NCI-H2081 (cell line): ENCODE measurements at regions not wholly inside any gene's neighbourhood (a gene's known extent, or its start where the extent isn't known, plus 50 kb on each side); places are given as distances from the start of the nearest gene placed in this dataset.

ENCODE experiments used
- DNase-seq, 2 experiments: peaks; one replicate each; lab custom pipeline; 2025; lab: John Stamatoyannopoulos, UW

DNA sequence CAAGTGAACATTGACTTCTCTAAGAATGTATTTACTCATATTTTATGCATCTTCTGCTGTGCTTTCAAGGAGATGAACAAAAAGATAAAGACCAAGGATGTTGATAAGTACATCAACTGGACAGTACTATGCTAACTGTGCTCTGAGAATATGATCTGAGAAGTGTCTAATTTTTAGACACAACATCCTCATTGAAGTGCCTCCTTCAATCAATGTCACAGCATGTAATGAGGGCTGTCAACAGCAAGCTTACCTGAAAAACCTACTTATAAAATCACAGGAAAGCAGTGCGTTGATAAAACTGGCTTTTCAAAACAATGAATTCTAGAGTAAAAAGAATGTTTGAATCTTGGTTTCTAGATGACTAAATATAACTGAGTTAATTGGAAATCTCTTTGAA lies 452.9 kb upstream of the DSEL start:
- no peak for DNase-seq

DNA sequence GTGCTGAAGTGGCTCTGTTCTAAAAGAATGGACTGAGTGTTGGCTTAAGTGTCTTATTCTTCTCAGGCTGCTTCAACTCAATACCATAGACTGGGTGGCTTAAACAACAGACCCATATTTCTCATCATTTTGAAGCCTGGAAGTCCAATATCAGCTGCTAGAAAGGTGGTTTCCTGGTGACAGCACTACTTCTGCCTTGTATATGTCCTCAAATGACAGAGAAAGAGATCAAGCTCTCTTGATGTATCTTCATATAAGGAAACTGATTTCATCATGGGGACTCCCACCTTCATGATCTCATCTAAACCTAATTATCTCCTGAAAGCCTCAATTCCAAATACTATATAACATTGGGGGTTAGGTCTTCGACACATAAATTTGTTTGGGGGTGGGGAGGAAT lies 449.7 kb upstream of the DSEL start:
- DNase-seq = no peak

DNA sequence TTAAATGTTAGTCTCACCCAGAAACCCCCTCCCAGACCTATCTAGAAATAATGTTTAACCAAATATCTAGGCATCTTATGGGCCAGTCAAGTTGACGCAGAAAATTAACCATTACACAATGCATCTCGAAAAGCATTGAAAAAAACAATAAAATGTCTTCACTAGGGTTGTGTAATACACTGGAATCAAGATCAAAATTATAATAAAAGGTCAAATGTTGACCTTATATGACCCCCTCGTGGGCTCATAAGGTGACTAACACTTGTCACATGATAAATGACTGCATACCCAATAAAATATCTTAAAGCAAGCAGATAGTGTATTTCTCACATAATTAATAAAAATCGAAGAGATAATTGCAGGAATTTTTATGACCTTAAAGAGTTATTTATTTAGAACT lies 447.9 kb upstream of the DSEL start:
- DNase-seq = no peak

- DNase-seq = no peak
Measured at GRCh38 chr18:67961701-67962440, 445.4 kb upstream of the DSEL start.

DNA sequence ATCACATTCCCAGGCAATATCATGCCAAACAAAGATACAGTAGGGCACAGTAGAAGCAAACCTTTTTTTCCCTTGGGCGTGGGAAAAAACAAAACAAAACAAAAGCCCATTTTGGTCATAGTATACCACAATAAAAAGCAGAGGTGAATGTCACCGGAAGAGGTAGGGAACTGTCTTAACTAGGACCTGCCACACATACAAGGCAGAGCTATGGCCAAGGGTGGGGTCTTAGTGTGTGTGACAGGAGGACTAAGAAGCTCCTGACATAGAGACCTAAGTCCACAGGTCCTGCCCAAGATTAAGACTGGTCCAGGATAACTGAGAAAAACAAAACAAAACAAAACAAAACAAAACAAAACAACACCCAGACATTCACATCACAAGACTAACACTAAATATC lies 441.2 kb upstream of the DSEL start:
- DNase-seq = no peak

GRCh38 chr18:67954594-67954993 lies 438.1 kb upstream of the DSEL start:
- no peak for DNase-seq

DNA sequence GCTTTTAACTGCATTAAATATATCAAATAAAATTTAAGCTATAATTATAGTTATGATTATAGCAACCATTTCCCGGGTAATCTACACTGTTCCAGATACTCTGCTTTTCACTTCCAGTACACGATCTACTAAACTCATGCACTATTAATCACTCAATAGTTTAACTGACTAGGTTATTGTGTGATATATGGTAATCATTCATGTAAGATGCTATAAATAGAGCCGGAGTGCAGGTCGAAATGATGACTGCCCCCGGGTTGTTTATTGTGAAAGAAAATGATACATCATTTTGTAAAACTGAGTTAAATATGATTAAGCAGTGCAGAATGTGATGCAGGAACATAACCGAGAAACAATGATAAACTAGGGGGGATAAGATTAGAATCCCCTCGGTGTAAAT lies 434.6 kb upstream of the DSEL start:
- DNase-seq = no peak

DNA sequence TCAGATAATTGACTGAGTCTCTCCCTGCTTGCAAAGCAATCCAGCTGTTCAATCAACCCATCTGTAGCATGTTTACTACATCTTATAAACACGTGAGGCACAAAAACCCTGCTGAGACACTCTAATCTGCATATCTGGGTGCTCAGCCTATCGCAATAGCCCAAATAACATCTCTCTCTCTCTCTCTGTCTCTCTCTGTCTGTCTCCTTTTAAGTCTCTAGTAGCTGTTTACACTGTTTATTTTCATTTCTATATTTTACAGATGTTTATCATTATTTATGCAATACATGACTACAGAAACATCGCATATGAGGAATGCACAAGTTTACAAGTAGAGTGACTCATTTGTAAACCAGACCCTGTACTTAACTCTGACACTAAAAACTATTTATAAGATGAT lies 422.1 kb upstream of the DSEL start:
- no peak for DNase-seq

DNA sequence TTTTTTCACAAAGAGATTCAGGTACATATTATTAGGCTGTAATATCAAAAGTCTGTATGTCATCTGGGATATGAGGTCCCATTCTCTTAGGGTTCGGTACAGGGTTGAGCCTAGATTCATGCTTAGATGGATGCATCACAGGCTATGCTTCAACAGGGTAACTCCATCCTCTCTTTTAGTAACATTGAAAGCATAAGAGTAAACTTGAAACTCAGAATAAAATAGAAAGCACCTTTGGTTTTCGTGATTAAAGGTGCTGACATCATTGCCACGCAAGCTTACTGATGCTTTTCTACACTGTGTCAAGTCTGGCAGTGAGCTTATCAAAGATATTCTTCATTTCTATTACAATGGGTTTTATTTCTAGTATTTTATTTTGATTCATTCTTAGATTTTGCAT lies 419.1 kb upstream of the DSEL start:
- DNase-seq = no peak

- no peak for DNase-seq
Measured at GRCh38 chr18:67933271-67933670, 416.8 kb upstream of the DSEL start.

GRCh38 chr18:67932271-67932670 lies 415.8 kb upstream of the DSEL start:
- DNase-seq = no peak

DNA sequence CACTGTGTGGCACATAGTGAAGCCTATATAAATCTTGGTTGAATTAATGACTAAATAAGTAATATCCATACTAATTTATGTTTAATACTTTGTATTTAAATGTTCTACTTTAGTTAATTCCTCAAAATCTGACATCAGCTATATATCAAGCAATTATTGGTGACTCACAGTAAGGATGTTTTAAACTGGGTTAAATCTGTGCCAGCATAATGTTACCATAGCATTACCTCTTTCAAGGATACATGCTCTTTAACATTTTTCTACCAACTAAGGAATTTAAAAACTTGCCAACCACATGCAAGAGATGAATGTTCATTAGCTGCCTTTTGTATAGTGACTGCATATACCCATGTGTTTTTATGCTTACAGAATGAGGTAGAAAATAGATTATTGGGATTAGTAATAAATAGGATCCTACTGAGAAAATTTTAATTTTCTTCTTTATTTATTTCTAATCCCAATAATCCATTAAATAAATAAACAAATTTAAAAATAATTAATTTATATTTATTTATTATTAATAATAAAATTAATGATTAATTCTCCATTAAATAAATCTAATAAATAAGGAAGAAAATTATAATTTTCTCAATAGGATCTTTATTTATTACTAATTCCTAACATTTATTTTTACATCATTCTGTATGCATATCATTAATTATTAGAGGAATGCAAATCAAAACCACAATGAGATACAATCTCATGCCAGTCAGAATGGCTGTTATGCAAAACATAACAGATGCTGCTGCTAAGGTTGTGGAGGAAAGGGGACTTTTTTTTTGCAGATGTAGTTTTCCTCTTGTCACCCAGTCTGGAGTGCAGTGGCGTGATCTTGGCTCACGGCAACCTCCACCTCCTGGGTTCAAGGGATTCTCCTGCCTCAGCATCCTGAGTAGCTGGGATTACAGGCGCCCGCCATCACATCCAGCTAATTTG lies 410.7 kb upstream of the DSEL start:
- no peak for DNase-seq

GRCh38 chr18:67924656-67925055 lies 408.1 kb upstream of the DSEL start:
- no peak for DNase-seq

DNA sequence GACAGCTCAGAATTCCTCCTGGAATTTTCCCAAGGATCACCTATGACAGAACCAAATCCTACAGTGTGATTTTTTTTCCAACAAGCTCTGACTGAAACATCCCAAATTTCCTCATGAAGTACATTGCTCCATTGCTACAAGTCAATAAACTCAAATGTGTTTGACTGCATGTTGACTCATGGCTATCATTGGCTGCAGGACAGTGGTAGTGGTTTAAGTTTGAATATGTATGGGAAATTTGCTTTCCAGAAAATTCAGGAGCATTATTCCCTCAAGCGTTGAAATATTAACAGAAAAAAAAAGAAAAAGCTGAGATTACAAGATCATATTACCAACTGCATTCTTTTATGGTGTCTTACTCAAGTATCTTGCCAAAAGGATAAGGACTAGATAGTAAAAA lies 402.8 kb upstream of the DSEL start:
- DNase-seq = no peak

GRCh38 chr18:67916097-67916496 lies 399.6 kb upstream of the DSEL start:
- DNase-seq = peak in 1 of 2 experiments; percentile 22

GRCh38 chr18:67913040-67913439 lies 396.5 kb upstream of the DSEL start:
- DNase-seq = no peak

- no peak for DNase-seq
Measured at GRCh38 chr18:67901573-67901972, 385.1 kb upstream of the DSEL start.

DNA sequence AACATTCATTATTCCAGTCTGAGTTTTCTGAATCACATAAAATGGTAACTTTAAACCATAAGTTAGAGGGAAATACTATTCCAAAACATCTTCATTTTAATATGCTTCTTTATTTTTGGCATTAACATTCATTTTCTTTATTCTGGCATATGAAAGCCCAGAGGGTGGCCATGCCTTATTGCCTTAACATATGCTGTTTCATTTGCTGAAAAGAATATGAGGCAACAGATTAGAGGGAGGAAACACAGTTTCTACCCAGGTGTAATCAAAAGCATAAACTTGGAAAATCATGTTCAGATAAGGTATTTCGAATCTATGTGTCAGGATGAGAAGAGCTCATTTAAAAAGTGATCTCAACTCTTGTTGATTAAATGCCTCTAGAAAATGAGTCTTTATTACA lies 379.9 kb upstream of the DSEL start:
- no peak for DNase-seq

DNA sequence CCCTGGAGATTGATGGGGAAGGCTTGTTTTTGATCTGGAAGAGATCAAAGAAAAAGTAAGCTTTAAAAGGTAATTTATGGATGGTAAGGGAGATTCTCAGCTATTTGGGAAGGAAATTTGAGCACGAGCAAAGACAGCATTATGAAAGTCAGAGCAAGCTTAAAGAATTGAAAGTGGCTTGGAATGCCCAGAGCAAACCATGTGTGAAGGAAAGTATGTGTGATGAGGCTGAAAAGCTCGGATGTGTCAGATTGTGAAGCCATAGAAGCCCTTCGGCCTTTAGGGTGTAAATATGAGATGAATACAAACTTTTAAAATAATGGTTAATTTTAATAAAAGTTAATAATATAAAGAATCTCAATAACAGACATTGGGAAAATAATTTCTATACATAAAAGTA lies 377.4 kb upstream of the DSEL start:
- no peak for DNase-seq

- DNase-seq = no peak
Measured at GRCh38 chr18:67876871-67877270, 360.4 kb upstream of the DSEL start.

DNA sequence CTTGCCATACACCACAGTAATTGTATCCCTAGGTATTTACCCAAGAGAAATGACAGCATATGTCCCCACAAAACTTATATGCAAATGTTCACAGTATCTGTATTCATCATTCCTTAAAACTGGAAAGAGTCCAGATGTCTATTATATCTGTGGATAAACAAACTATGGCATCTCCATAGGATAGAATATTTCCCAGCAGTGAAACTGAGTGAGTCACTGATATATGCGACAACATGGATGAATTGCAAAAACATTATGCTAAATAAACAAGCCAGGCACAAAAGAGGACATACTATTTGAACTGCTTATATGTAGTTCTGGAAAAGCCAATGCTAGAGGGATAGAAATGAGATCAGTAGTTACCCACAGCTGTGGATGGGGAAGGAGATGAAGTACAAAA lies 359.4 kb upstream of the DSEL start:
- peak in 1 of 2 experiments; percentile 15 for DNase-seq

GRCh38 chr18:67875060-67875459 lies 358.5 kb upstream of the DSEL start:
- DNase-seq = no peak

DNA sequence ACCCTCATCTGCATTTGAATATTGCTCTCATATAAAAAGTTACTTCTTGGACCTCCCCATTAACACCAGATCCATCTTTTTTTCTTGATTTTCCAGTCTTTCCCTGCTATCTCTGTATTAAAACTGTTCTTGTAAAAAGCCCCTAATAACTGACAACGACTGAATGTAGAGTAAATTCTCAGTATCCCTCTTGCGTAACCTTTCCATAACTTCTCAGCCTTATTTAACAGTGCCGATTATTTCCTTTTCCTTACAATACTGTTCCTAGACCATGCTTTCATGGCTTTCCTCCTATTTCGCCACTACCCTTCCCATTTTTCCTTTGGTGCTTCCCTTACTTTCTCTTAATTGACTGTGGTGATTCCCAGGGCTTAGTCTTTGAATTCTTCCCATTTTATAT lies 348.9 kb upstream of the DSEL start:
- no peak for DNase-seq
